ENCODE measurements at regions not wholly inside any gene's neighbourhood (a gene's known extent, or its start where the extent isn't known, plus 50 kb on each side); places are given as distances from the start of the nearest gene placed in this dataset.

GRCh38 chr2:129619471-129619870 lies 360.0 kb upstream of the RAB6C start:
- in situ Hi-C loops (cut with HindIII; ENCODE audit: low sequenced_read_pairs), result no loop called here

GRCh38 chr2:129620411-129620810 lies 359.1 kb upstream of the RAB6C start:
- in situ Hi-C loops (cut with HindIII; ENCODE audit: low sequenced_read_pairs), result no loop called here

- in situ Hi-C loops (cut with HindIII; ENCODE audit: low sequenced_read_pairs), result no loop called here
These were observed 355.7 kb upstream of the RAB6C start for GRCh38 chr2:129623783-129624182.

GRCh38 chr2:129627437-129627836 lies 352.0 kb upstream of the RAB6C start:
- in situ Hi-C loops (cut with HindIII; ENCODE audit: low sequenced_read_pairs), result no loop called here

- in situ Hi-C loops (cut with HindIII; ENCODE audit: low sequenced_read_pairs), result no loop called here
These were observed 342.8 kb upstream of the RAB6C start for GRCh38 chr2:129636692-129637091.

GRCh38 chr2:129641371-129641770 lies 338.1 kb upstream of the RAB6C start:
- in situ Hi-C loops (cut with HindIII; ENCODE audit: low sequenced_read_pairs), result no loop called here

GRCh38 chr2:129642526-129643043 lies 336.9 kb upstream of the RAB6C start:
- in situ Hi-C loops (cut with HindIII; ENCODE audit: low sequenced_read_pairs), result no loop called here

GRCh38 chr2:129645335-129645734 lies 334.1 kb upstream of the RAB6C start:
- in situ Hi-C loops (cut with HindIII; ENCODE audit: low sequenced_read_pairs), result no loop called here

GRCh38 chr2:129646107-129646506 lies 333.4 kb upstream of the RAB6C start:
- in situ Hi-C loops (cut with HindIII; ENCODE audit: low sequenced_read_pairs), result no loop called here

GRCh38 chr2:129653246-129653645 lies 326.2 kb upstream of the RAB6C start:
- in situ Hi-C loops (cut with HindIII; ENCODE audit: low sequenced_read_pairs), result no loop called here

GRCh38 chr2:129654331-129654730 lies 325.1 kb upstream of the RAB6C start:
- in situ Hi-C loops (cut with HindIII; ENCODE audit: low sequenced_read_pairs), result no loop called here

- in situ Hi-C loops (cut with HindIII; ENCODE audit: low sequenced_read_pairs), result no loop called here
These were observed 323.3 kb upstream of the RAB6C start for GRCh38 chr2:129656081-129656598.

GRCh38 chr2:129658430-129658829 lies 321.0 kb upstream of the RAB6C start:
- in situ Hi-C loops (cut with HindIII; ENCODE audit: low sequenced_read_pairs), result no loop called here

- in situ Hi-C loops (cut with HindIII; ENCODE audit: low sequenced_read_pairs), result no loop called here
These were observed 317.5 kb upstream of the RAB6C start for GRCh38 chr2:129661935-129662334.

- in situ Hi-C loops (cut with HindIII; ENCODE audit: low sequenced_read_pairs), result no loop called here
These were observed 311.9 kb upstream of the RAB6C start for GRCh38 chr2:129667577-129667976.

- in situ Hi-C loops (cut with HindIII; ENCODE audit: low sequenced_read_pairs), result no loop called here
These were observed 306.9 kb upstream of the RAB6C start for GRCh38 chr2:129672521-129672920.

GRCh38 chr2:129673234-129673633 lies 306.2 kb upstream of the RAB6C start:
- in situ Hi-C loops (cut with HindIII; ENCODE audit: low sequenced_read_pairs), result no loop called here

- in situ Hi-C loops (cut with HindIII; ENCODE audit: low sequenced_read_pairs), result no loop called here
These were observed 305.4 kb upstream of the RAB6C start for GRCh38 chr2:129673847-129674711.

- in situ Hi-C loops (cut with HindIII; ENCODE audit: low sequenced_read_pairs), result no loop called here
These were observed 300.7 kb upstream of the RAB6C start for GRCh38 chr2:129678751-129679150.

- in situ Hi-C loops (cut with HindIII; ENCODE audit: low sequenced_read_pairs), result no loop called here
These were observed 297.7 kb upstream of the RAB6C start for GRCh38 chr2:129681788-129682187.

- in situ Hi-C loops (cut with HindIII; ENCODE audit: low sequenced_read_pairs), result no loop called here
These were observed 289.6 kb upstream of the RAB6C start for GRCh38 chr2:129689653-129690448.

- in situ Hi-C loops (cut with HindIII; ENCODE audit: low sequenced_read_pairs), result no loop called here
These were observed 284.0 kb upstream of the RAB6C start for GRCh38 chr2:129695496-129695895.
